Fibroblast of pulmonary artery (primary cell): ENCODE measurements at regions not wholly inside any gene's neighbourhood (a gene's known extent, or its start where the extent isn't known, plus 50 kb on each side); places are given as distances from the start of the nearest gene placed in this dataset.

Experiments used
- DNase-seq: peaks from one replicate; pipeline ENCODE4 v3.0.0-alpha.2; 2010; ENCODE audit warnings: low read depth
- H3K4me3 ChIP-seq: replicated peaks from 2 replicates; pipeline ENCODE4 v1.5.1; 2011; ENCODE audit warnings: low read depth, mild to moderate bottlenecking, control low read depth, low read length, moderate library complexity
- TF ChIP-seq, protein P1 (sequence below): IDR thresholded peaks from 2 replicates; pipeline ENCODE4 v1.5.1; 2011; ENCODE audit warnings: mild to moderate bottlenecking, control low read depth, low read length, inconsistent platforms; ENCODE audit errors: missing control alignments

DNA sequence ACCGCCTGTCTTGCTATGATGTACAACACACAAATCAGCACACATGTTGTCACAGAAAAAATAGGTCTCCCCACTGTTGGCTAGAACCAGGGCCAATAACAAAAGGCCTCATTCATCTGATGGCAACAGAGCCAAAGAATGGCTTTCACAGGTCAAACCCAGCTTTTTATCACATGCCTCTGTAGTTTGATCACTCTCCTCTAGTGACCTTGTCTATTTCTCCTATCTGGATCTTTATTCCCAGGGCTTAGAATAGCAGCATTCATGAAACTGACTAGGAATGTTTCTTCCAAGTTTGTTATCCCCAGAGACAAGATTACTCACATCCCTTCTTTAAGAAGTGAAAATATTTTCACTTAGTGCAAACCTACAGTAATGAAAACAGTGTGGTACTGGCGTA is 285.8 kb upstream of the GYPC start:
- DNase-seq: peak; percentile 1
- TF ChIP-seq, protein P1, sequence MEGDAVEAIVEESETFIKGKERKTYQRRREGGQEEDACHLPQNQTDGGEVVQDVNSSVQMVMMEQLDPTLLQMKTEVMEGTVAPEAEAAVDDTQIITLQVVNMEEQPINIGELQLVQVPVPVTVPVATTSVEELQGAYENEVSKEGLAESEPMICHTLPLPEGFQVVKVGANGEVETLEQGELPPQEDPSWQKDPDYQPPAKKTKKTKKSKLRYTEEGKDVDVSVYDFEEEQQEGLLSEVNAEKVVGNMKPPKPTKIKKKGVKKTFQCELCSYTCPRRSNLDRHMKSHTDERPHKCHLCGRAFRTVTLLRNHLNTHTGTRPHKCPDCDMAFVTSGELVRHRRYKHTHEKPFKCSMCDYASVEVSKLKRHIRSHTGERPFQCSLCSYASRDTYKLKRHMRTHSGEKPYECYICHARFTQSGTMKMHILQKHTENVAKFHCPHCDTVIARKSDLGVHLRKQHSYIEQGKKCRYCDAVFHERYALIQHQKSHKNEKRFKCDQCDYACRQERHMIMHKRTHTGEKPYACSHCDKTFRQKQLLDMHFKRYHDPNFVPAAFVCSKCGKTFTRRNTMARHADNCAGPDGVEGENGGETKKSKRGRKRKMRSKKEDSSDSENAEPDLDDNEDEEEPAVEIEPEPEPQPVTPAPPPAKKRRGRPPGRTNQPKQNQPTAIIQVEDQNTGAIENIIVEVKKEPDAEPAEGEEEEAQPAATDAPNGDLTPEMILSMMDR: no peak
- no peak overlapping the region for H3K4me3 ChIP-seq

DNA sequence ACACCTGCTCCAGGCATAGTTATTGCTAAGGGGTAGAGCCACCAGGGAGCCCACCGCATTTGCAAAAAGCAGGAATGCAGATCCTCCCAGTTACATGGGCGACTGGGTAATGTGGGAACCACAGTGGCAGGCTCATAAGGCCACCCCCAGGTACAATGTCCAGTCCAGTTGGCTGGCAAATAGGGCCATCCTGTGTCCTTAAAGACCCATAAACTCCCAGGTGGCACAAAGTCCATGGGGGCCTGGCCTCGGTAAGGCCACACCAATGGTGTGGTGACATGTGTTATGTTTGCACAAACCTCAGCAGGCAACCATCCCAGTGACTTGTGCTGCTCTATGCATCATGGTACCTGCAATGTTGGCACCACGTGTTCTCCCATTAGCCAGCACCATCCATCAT is 283.6 kb upstream of the GYPC start:
- TF ChIP-seq, protein P1: no peak
- no peak overlapping the region for H3K4me3 ChIP-seq
- no peak for DNase-seq

DNA sequence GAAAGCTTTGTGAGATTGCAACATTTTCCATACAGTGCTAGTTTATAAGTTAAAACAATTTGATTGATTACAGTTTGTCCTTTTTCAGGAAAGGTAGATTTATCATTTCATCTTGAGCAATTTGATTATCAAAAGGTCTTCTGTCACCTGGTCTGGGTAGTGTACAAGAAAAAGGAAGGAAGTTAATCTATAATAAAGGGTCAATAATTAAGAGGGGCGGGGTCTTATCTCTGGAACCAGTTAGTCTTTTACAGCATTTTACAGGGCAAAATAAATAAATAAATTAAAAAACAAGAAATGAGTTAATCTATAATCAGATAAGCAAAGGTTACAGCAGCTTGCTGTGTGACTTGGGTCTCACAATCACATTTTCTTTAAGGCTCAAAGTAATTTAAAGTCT is 277.8 kb upstream of the GYPC start:
- TF ChIP-seq, protein P1: no peak
- no peak for DNase-seq
- no peak overlapping the region for H3K4me3 ChIP-seq

DNA sequence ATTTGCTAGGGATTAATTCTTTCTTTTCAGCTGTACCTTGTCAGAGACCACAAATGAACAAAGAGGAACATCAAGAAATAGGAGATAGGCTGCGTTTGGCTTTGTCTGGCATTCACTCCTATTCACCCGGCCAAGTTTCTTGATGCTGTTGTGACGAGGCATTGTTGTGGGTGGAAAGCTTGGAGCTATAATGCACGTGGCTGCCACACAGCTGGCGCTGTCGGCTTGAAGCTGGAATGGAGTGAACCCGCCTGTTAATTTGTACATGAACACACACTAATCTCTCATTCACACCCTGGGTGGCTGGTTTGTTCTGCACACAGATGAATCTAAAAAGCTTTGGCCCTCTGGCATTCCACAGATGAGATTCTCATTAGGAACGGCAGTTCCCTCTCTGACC is 274.9 kb upstream of the GYPC start:
- TF ChIP-seq, protein P1: no peak
- H3K4me3 ChIP-seq: no peak overlapping the region
- DNase-seq: no peak

DNA sequence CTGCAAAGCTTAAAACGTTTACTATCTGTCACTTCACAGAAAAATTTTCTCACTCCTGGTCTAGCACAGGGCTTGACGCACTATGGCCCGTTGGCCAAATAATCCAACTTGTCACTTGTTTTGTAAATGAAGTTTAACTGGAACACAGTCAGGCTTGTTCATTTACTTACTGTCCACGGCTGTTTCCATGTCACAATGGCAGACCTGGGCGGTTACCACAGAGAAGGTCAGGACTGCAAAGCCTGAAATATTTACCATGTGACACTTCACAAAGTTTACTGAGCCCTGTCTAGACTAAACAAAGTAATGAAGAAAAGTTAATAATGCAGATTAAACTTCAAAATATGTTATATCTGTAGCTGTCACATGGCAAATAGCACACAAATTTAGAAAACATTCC is 273.0 kb upstream of the GYPC start:
- H3K4me3 ChIP-seq: no peak overlapping the region
- TF ChIP-seq, protein P1: no peak
- DNase-seq: no peak

DNA sequence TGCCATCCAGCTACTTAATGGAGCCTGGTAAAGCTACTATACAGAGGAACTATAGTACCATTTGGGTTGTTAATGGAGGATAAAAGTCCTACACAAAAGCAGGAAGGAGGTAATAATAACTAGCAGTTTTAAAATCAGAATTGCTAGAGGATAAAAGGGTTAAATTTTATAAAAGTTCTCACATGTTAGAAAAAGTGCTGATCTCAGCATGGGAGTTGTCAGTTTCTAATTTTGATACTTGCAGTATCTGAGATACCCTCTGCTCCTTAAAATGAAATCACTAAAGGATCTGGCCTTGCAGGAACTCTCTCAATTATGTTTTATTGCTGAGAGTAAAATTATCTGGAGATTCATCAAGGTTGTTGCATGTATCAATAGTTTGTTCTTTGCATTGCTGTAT is 272.2 kb upstream of the GYPC start:
- H3K4me3 ChIP-seq: no peak overlapping the region
- TF ChIP-seq, protein P1: no peak
- DNase-seq: no peak

DNA sequence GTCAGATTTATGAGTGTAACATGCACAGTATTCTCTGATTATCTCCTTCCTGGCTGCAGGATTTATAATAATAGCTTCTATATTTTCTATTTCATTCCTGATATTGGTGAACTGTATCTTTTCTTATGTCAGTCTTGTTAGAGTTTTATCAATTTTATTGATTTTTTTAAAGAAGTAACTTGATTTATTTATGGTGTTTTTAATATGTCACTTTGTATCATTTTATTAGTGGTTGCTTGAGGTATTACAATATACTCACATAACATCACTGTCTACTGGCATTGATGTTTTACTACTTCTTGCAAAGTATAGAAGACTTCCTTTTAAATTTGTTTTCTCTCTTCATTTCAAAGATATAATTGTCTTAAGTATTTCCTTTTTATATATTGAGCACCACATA is 270.5 kb upstream of the GYPC start:
- H3K4me3 ChIP-seq: no peak overlapping the region
- TF ChIP-seq, protein P1: no peak
- DNase-seq: no peak
